WI38 (cell line): ENCODE measurements at regions not wholly inside any gene's neighbourhood (a gene's known extent, or its start where the extent isn't known, plus 50 kb on each side); places are given as distances from the start of the nearest gene placed in this dataset.
"Not testable (repeated sequence)": the region's sequence is repeated elsewhere in the genome, so short reads cannot be mapped to it uniquely, and the experiment has no call there.

Experiments
- H3K4me3 ChIP-seq: 2 replicates; pipeline ENCODE4 v1.5.1; 2011; ENCODE audit warnings: low read depth, mild to moderate bottlenecking, control low read depth, low read length
- CTCF ChIP-seq: IDR thresholded peaks from 2 replicates; pipeline ENCODE4 v1.5.1; 2012; ENCODE audit warnings: low read depth, mild to moderate bottlenecking, control low read depth, low read length

- TF ChIP-seq CTCF, result no peak
- no peak overlapping the region for H3K4me3 ChIP-seq
Observed at GRCh38 chr3:20622304-20622703, 436.3 kb upstream of the SGO1 start.

DNA sequence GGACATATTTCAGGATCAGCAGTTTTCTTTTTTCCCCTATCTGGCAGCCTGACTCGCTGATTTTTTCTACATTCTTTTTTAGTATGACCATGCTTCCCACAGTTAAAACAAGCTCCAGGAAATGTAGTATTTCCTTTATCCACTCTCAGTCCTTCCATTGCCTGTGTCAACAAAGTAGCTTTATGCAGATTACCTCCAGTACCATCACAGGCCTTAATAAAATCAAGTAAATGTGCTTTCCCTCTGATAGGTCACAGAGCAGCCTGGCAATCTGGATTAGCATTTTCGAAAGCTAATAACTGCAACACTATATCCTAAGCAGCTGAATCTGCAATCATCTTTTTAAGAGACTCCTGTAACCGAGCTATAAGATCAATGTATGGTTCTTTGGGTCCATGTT, 432.6 kb upstream of the SGO1 start:
- not testable (repeated sequence) for H3K4me3 ChIP-seq

DNA sequence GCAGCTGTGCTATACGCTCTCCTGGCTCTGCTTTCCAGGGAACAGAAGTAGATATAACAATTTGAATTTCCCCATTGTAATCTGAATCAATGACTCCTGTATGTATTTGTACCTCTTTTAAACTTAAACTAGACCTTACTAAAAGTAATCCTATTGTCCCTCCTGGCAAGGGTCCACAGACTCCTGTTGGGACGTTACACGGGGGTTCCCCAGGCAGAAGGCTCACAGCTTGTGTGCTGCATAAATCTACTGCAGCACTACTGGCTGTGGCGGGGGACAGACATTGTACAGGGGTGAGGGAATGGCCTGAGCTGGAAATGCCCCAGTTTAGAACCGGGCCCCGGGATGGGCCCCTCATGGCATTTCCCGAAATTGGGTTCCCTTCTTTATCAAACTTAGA, 432.2 kb upstream of the SGO1 start:
- not testable (repeated sequence) for H3K4me3 ChIP-seq

DNA sequence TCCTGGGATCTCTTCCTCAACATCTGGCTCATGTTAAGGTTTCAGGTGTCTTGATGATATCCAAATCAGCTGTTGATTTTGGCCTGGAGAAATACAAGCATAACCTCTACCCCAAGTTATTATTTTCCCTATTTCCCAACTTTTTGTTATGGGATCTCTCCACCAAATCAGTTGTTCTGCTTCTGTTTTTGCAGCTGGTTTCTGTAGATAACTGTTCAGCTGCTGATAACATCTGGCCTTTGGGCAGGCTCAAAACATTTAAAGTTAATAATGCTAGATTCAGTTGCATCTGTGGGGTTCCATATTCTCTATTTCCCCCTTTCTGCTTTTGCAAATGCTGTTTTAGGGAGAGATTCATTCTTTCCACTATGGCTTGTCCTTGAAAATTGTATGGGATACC, 430.0 kb upstream of the SGO1 start:
- not testable (repeated sequence) for H3K4me3 ChIP-seq

- no peak overlapping the region for H3K4me3 ChIP-seq
- TF ChIP-seq CTCF, result no peak
Observed at GRCh38 chr3:20608054-20608738, 422.2 kb upstream of the SGO1 start.

- no peak for TF ChIP-seq CTCF
- no peak overlapping the region for H3K4me3 ChIP-seq
Observed at GRCh38 chr3:20604659-20605058, 418.7 kb upstream of the SGO1 start.

DNA sequence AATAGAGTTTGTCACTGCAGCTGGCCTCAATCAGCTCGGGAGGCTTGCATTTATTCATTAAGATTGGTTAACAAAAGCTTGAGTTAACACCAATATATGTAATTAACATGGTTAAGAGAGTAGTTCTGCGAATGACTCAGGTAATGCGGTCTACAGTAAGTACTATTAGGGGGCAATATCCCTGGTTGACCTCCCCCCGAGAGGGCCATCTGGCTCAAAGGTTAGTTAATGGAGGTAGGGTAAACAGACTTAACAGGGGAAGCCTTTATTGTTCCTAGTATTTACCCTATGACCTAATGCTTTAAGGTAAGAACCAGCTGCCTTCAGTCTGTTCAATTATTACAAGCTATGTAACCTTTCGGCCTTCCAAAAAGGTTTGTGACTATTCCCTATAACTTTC, 403.3 kb upstream of the SGO1 start:
- H3K4me3 ChIP-seq, result no peak overlapping the region
- TF ChIP-seq CTCF, result no peak

DNA sequence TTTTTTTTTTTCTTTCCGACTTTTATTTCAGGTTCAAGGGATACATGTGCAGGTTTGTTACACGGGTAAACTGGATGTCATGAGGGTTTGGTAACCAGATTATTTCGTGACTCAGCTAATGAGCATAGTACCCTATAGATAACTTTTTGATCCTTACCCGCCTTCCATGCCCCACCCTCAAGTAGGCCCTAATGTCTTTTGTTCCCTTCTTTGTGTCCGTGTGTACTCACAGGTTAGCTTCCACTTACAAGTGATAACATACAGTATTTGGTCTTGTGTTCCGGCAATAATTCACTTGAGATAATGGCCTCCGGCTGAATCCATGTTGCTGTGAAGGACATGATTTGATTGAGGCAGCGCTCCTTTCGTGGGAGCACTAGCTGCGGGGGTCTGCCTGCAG, 402.8 kb upstream of the SGO1 start:
- no peak for TF ChIP-seq CTCF
- no peak overlapping the region for H3K4me3 ChIP-seq

GRCh38 chr3:20583648-20584047, 397.6 kb upstream of the SGO1 start:
- TF ChIP-seq CTCF, result no peak
- H3K4me3 ChIP-seq, result no peak overlapping the region
